ENCODE measurements at regions not wholly inside any gene's neighbourhood (a gene's known extent, or its start where the extent isn't known, plus 50 kb on each side); places are given as distances from the start of the nearest gene placed in this dataset.

GRCh38 chr4:178275671-178276360 lies 833.6 kb upstream of the AGA start:
- Mint-ChIP-seq H3K36me3 (ENCODE audit: insufficient read depth) (no peaks in the 10 kb centered on the region), H3K9me3 (ENCODE audit: low read depth) (no peaks in the 10 kb centered on the region), H3K27me3 (no peaks in the 10 kb centered on the region), H3K27ac (no peak overlapping the region), H3K4me1 (ENCODE audit: low read depth) (peaks cover 18% of the 10 kb centered on the region), H3K4me3 (ENCODE audit: low read depth) (no peak overlapping the region)
- DNase-seq (ENCODE audit: low spot score, unreplicated experiment): no peak
- no peak for TF ChIP-seq CTCF (IDR thresholded peaks at IDR 0.05; ENCODE audit: unreplicated experiment)

GRCh38 chr4:178280362-178280761 lies 838.1 kb upstream of the AGA start:
- no peaks in the 10 kb centered on the region for H3K9me3 Mint-ChIP-seq (ENCODE audit: low read depth)
- no peaks in the 10 kb centered on the region for H3K27me3 Mint-ChIP-seq
- H3K4me3 Mint-ChIP-seq (ENCODE audit: low read depth): no peak overlapping the region
- no peak for DNase-seq (ENCODE audit: low spot score, unreplicated experiment)
- H3K27ac Mint-ChIP-seq: no peak overlapping the region
- no peaks in the 10 kb centered on the region for H3K36me3 Mint-ChIP-seq (ENCODE audit: insufficient read depth)
- no peak for TF ChIP-seq CTCF (IDR thresholded peaks at IDR 0.05; ENCODE audit: unreplicated experiment)
- H3K4me1 Mint-ChIP-seq (ENCODE audit: low read depth): peaks cover 2% of the 10 kb centered on the region

GRCh38 chr4:178288462-178288861 lies 846.2 kb upstream of the AGA start:
- H3K9me3 Mint-ChIP-seq (ENCODE audit: low read depth): peaks cover 4% of the 10 kb centered on the region
- H3K27ac Mint-ChIP-seq: no peak overlapping the region
- H3K4me3 Mint-ChIP-seq (ENCODE audit: low read depth): no peak overlapping the region
- DNase-seq (ENCODE audit: low spot score, unreplicated experiment): no peak
- H3K4me1 Mint-ChIP-seq (ENCODE audit: low read depth): no peaks in the 10 kb centered on the region
- TF ChIP-seq CTCF (IDR thresholded peaks at IDR 0.05; ENCODE audit: unreplicated experiment): no peak
- H3K36me3 Mint-ChIP-seq (ENCODE audit: insufficient read depth): no peaks in the 10 kb centered on the region
- no peaks in the 10 kb centered on the region for H3K27me3 Mint-ChIP-seq

- TF ChIP-seq CTCF (IDR thresholded peaks at IDR 0.05; ENCODE audit: unreplicated experiment): no peak
- Mint-ChIP-seq H3K9me3 (ENCODE audit: low read depth) (peaks cover 4% of the 10 kb centered on the region), H3K27me3 (no peaks in the 10 kb centered on the region), H3K4me3 (ENCODE audit: low read depth) (no peak overlapping the region), H3K36me3 (ENCODE audit: insufficient read depth) (no peaks in the 10 kb centered on the region), H3K27ac (no peak overlapping the region), H3K4me1 (ENCODE audit: low read depth) (no peaks in the 10 kb centered on the region)
- no peak for DNase-seq (ENCODE audit: low spot score, unreplicated experiment)
These were observed 851.4 kb upstream of the AGA start for GRCh38 chr4:178293601-178294000.

GRCh38 chr4:178296669-178297068 lies 854.4 kb upstream of the AGA start:
- no peak for DNase-seq (ENCODE audit: low spot score, unreplicated experiment)
- Mint-ChIP-seq H3K27ac (no peak overlapping the region), H3K4me1 (ENCODE audit: low read depth) (no peaks in the 10 kb centered on the region), H3K4me3 (ENCODE audit: low read depth) (no peak overlapping the region), H3K36me3 (ENCODE audit: insufficient read depth) (no peaks in the 10 kb centered on the region), H3K9me3 (ENCODE audit: low read depth) (no peaks in the 10 kb centered on the region), H3K27me3 (no peaks in the 10 kb centered on the region)
- no peak for TF ChIP-seq CTCF (IDR thresholded peaks at IDR 0.05; ENCODE audit: unreplicated experiment)
